ENCODE measurements at regions not wholly inside any gene's neighbourhood (a gene's known extent, or its start where the extent isn't known, plus 50 kb on each side); places are given as distances from the start of the nearest gene placed in this dataset.
"Not testable (repeated sequence)": the region's sequence is repeated elsewhere in the genome, so short reads cannot be mapped to it uniquely, and the experiment has no call there.

DNA sequence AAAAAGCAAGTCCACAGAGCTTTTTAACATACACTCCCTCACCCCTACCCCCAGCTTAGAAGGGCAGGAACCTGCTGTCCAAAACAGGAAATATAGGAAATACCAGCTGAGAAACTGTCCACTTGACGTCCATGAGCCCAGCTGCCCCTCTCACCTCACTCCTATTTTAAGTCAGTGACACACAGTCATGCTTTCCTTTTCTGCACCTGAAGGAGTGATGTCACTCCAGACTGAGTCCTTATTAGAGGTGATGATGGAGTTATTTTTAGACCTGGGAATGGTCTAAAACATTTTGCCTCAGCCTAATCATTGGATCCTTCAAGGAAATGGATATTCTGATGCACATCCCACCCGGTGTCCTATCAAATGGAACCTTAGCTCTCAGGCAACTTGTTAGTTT lies 217.8 kb downstream of the BCL2L11 start:
- H3K4me1 Mint-ChIP-seq; H3K4me2 ChIP-seq (replicated peaks; ENCODE audit: low read depth, low read length, poor library complexity, severe bottlenecking); H3K27ac ChIP-seq (ENCODE audit: low read length in 2 of 2); CTCF ChIA-PET; ATAC-seq (ENCODE audit: low read depth); H4K20me1 ChIP-seq (ENCODE audit: control insufficient read depth, insufficient read depth, low read length, poor library complexity, severe bottlenecking); H3K9me3 ChIP-seq (ENCODE audit: control extremely low read depth in 1 of 3, control insufficient read depth in 2 of 3, insufficient read depth in 1 of 3, low read length in 2 of 3); H3K79me2 ChIP-seq (ENCODE audit: control insufficient read depth, insufficient read depth, low read length); H3K9ac ChIP-seq (ENCODE audit: low read length); H3K4me3 ChIP-seq (ENCODE audit: control extremely low read depth in 1 of 5, extremely low read depth in 1 of 5, insufficient read depth in 1 of 5, low read depth in 2 of 5, low read length in 4 of 5); H3K9me3 Mint-ChIP-seq (ENCODE audit: insufficient read depth); H3K36me3 ChIP-seq (replicated peaks in 1 of 2; ENCODE audit: control extremely low read depth in 1 of 2, control insufficient read depth in 1 of 2, extremely low read depth in 1 of 2, insufficient read depth in 2 of 2, low read length in 1 of 2); POLR2A ChIA-PET; DNase-seq; H3K4me3 Mint-ChIP-seq; H3K27me3 ChIP-seq (replicated peaks in 1 of 4; ENCODE audit: control extremely low read depth in 1 of 4, control insufficient read depth in 3 of 4, insufficient read depth in 4 of 4, low read length in 3 of 4); H2AFZ ChIP-seq (ENCODE audit: insufficient read depth, low read depth, low read length, poor library complexity, severe bottlenecking); H3K4me1 ChIP-seq (ENCODE audit: control insufficient read depth in 2 of 2, insufficient read depth in 2 of 2, low read length in 2 of 2); intact Hi-C loops (cut with micrococcal nuclease); H3K27me3 Mint-ChIP-seq; H3K27ac Mint-ChIP-seq: not testable (repeated sequence)
- WGBS (ENCODE audit: insufficient coverage), result no CpG with 5 or more reads among the region's 2 CpGs

GRCh38 chr2:111339476-111339875 lies 218.8 kb downstream of the BCL2L11 start:
- H3K9ac ChIP-seq (ENCODE audit: low read length); H3K27ac Mint-ChIP-seq; H3K27ac ChIP-seq (ENCODE audit: low read length in 2 of 2); H4K20me1 ChIP-seq (ENCODE audit: control insufficient read depth, insufficient read depth, low read length, poor library complexity, severe bottlenecking); DNase-seq; H3K4me2 ChIP-seq (replicated peaks; ENCODE audit: low read depth, low read length, poor library complexity, severe bottlenecking); H3K79me2 ChIP-seq (ENCODE audit: control insufficient read depth, insufficient read depth, low read length); POLR2A ChIA-PET; CTCF ChIA-PET; H3K4me3 ChIP-seq (ENCODE audit: control extremely low read depth in 1 of 5, extremely low read depth in 1 of 5, insufficient read depth in 1 of 5, low read depth in 2 of 5, low read length in 4 of 5); H3K9me3 ChIP-seq (ENCODE audit: control extremely low read depth in 1 of 3, control insufficient read depth in 2 of 3, insufficient read depth in 1 of 3, low read length in 2 of 3); H3K27me3 Mint-ChIP-seq; H3K36me3 ChIP-seq (replicated peaks in 1 of 2; ENCODE audit: control extremely low read depth in 1 of 2, control insufficient read depth in 1 of 2, extremely low read depth in 1 of 2, insufficient read depth in 2 of 2, low read length in 1 of 2); H3K27me3 ChIP-seq (replicated peaks in 1 of 4; ENCODE audit: control extremely low read depth in 1 of 4, control insufficient read depth in 3 of 4, insufficient read depth in 4 of 4, low read length in 3 of 4); ATAC-seq (ENCODE audit: low read depth); H3K4me1 ChIP-seq (ENCODE audit: control insufficient read depth in 2 of 2, insufficient read depth in 2 of 2, low read length in 2 of 2); intact Hi-C loops (cut with micrococcal nuclease); H3K9me3 Mint-ChIP-seq (ENCODE audit: insufficient read depth); H3K4me1 Mint-ChIP-seq; H3K4me3 Mint-ChIP-seq; H2AFZ ChIP-seq (ENCODE audit: insufficient read depth, low read depth, low read length, poor library complexity, severe bottlenecking): not testable (repeated sequence)
- WGBS (ENCODE audit: insufficient coverage), result no CpG with 5 or more reads among the region's 1 CpG

GRCh38 chr2:111344590-111344989 lies 223.9 kb downstream of the BCL2L11 start:
- H3K36me3 ChIP-seq (replicated peaks in 1 of 2; ENCODE audit: control extremely low read depth in 1 of 2, control insufficient read depth in 1 of 2, extremely low read depth in 1 of 2, insufficient read depth in 2 of 2, low read length in 1 of 2); H3K4me3 ChIP-seq (ENCODE audit: control extremely low read depth in 1 of 5, extremely low read depth in 1 of 5, insufficient read depth in 1 of 5, low read depth in 2 of 5, low read length in 4 of 5); H3K27ac ChIP-seq (ENCODE audit: low read length in 2 of 2); H3K9me3 Mint-ChIP-seq (ENCODE audit: insufficient read depth); H3K9me3 ChIP-seq (ENCODE audit: control extremely low read depth in 1 of 3, control insufficient read depth in 2 of 3, insufficient read depth in 1 of 3, low read length in 2 of 3); H3K27ac Mint-ChIP-seq; H3K79me2 ChIP-seq (ENCODE audit: control insufficient read depth, insufficient read depth, low read length); DNase-seq; CTCF ChIA-PET; ATAC-seq (ENCODE audit: low read depth); H3K4me3 Mint-ChIP-seq; H2AFZ ChIP-seq (ENCODE audit: insufficient read depth, low read depth, low read length, poor library complexity, severe bottlenecking); intact Hi-C loops (cut with micrococcal nuclease); H3K27me3 Mint-ChIP-seq; H3K4me1 ChIP-seq (ENCODE audit: control insufficient read depth in 2 of 2, insufficient read depth in 2 of 2, low read length in 2 of 2); H3K4me1 Mint-ChIP-seq; H3K27me3 ChIP-seq (replicated peaks in 1 of 4; ENCODE audit: control extremely low read depth in 1 of 4, control insufficient read depth in 3 of 4, insufficient read depth in 4 of 4, low read length in 3 of 4); H3K4me2 ChIP-seq (replicated peaks; ENCODE audit: low read depth, low read length, poor library complexity, severe bottlenecking); H3K9ac ChIP-seq (ENCODE audit: low read length); POLR2A ChIA-PET; H4K20me1 ChIP-seq (ENCODE audit: control insufficient read depth, insufficient read depth, low read length, poor library complexity, severe bottlenecking): not testable (repeated sequence)
- no CpG with 5 or more reads among the region's 2 CpGs for WGBS (ENCODE audit: insufficient coverage)

DNA sequence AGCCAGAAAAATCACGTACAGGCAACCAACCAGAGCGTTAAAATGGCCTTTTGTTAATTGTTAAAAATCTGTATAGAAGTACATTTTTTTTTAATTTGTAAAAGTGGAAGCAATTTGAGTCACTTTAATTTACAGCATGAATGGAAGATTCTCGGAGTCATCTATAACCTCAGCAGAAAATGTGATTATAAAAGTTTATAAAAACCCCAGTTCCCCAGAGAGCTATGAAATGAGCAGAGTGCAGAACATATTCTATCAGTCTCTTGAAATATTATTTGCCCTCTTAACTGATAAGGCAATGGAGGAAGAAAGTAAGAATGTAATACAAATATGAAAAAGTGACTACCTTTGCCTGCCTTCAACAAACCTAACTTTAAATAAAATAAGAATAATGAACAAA lies 224.7 kb downstream of the BCL2L11 start:
- not testable (repeated sequence) for ATAC-seq (ENCODE audit: low read depth); H3K27me3 Mint-ChIP-seq

More for the DNA sequence above, 224.7 kb downstream of the BCL2L11 start:
- CTCF ChIA-PET; H3K4me1 ChIP-seq (ENCODE audit: control insufficient read depth in 2 of 2, insufficient read depth in 2 of 2, low read length in 2 of 2); H3K27ac ChIP-seq (ENCODE audit: low read length in 2 of 2); H3K9ac ChIP-seq (ENCODE audit: low read length); H3K79me2 ChIP-seq (ENCODE audit: control insufficient read depth, insufficient read depth, low read length); intact Hi-C loops (cut with micrococcal nuclease); H3K4me3 ChIP-seq (ENCODE audit: control extremely low read depth in 1 of 5, extremely low read depth in 1 of 5, insufficient read depth in 1 of 5, low read depth in 2 of 5, low read length in 4 of 5); H3K9me3 Mint-ChIP-seq (ENCODE audit: insufficient read depth); H4K20me1 ChIP-seq (ENCODE audit: control insufficient read depth, insufficient read depth, low read length, poor library complexity, severe bottlenecking); H3K4me3 Mint-ChIP-seq; H2AFZ ChIP-seq (ENCODE audit: insufficient read depth, low read depth, low read length, poor library complexity, severe bottlenecking); H3K27ac Mint-ChIP-seq; H3K4me2 ChIP-seq (replicated peaks; ENCODE audit: low read depth, low read length, poor library complexity, severe bottlenecking); H3K27me3 ChIP-seq (replicated peaks in 1 of 4; ENCODE audit: control extremely low read depth in 1 of 4, control insufficient read depth in 3 of 4, insufficient read depth in 4 of 4, low read length in 3 of 4); H3K4me1 Mint-ChIP-seq; DNase-seq; H3K9me3 ChIP-seq (ENCODE audit: control extremely low read depth in 1 of 3, control insufficient read depth in 2 of 3, insufficient read depth in 1 of 3, low read length in 2 of 3); H3K36me3 ChIP-seq (replicated peaks in 1 of 2; ENCODE audit: control extremely low read depth in 1 of 2, control insufficient read depth in 1 of 2, extremely low read depth in 1 of 2, insufficient read depth in 2 of 2, low read length in 1 of 2); POLR2A ChIA-PET: not testable (repeated sequence)
- no CpG with 5 or more reads among the region's 3 CpGs for WGBS (ENCODE audit: insufficient coverage)
